ENCODE measurements at regions not wholly inside any gene's neighbourhood (a gene's known extent, or its start where the extent isn't known, plus 50 kb on each side); places are given as distances from the start of the nearest gene placed in this dataset.

GRCh38 chr6:18904681-18905080, 517.5 kb downstream of the RNF144B start:
- H3K27me3 ChIP-seq (ENCODE audit: insufficient read depth, low read length) = no peaks in the 10 kb centered on the region
- no peaks in the 10 kb centered on the region for H3K79me2 ChIP-seq (ENCODE audit: insufficient read depth, low read length)
- H3K9me3 ChIP-seq (ENCODE audit: control insufficient read depth in 1 of 2, insufficient read depth in 1 of 2, low read depth in 1 of 2, low read length in 2 of 2) = no peaks in the 10 kb centered on the region
- no peak overlapping the region for H3K4me3 ChIP-seq (replicated peaks in 1 of 2; ENCODE audit: low read depth in 1 of 2, low read length in 2 of 2)
- no peak overlapping the region for H3K4me2 ChIP-seq (ENCODE audit: low read length)
- no peaks in the 10 kb centered on the region for H3K4me1 ChIP-seq (ENCODE audit: control insufficient read depth in 1 of 2, insufficient read depth in 2 of 2, low read length in 2 of 2)
- DNase-seq (ENCODE audit: low read depth, low spot score) (no peak), ATAC-seq (no peak)
- no peak overlapping the region for H2AFZ ChIP-seq (ENCODE audit: low read depth, low read length, poor library complexity, severe bottlenecking)
- H3K36me3 ChIP-seq (ENCODE audit: control insufficient read depth in 1 of 2, insufficient read depth in 2 of 2, low read length in 2 of 2) = no peaks in the 10 kb centered on the region
- intact Hi-C loops (cut with micrococcal nuclease) = no loop called here
- no TSS peak for BruUV-seq (replicated peaks)
- RAD21 ChIA-PET (ENCODE audit: low non-redundant PET in 1 of 2, low total read pairs in 2 of 2, uncharacterized antibody in 2 of 2, unreplicated experiment in 2 of 2) = no interaction called here
- H3K9me2 ChIP-seq (ENCODE audit: insufficient read depth) = no peaks in the 10 kb centered on the region
- no peak for TF ChIP-seq ZBTB33 (IDR thresholded peaks at IDR 0.05; ENCODE audit: extremely low read depth, insufficient replicate concordance, low read length)
- TF ChIP-seq EZH2phosphoT487 (IDR thresholded peaks at IDR 0.05; ENCODE audit: borderline replicate concordance) = no peak
- TF ChIP-seq TCF7L2 (IDR thresholded peaks at IDR 0.05; ENCODE audit: borderline replicate concordance, extremely low read depth, insufficient read depth, insufficient read length) = no peak
- no peak for TF ChIP-seq FOSL1 (IDR thresholded peaks at IDR 0.05; ENCODE audit: low read depth)
- TF ChIP-seq RAD21 (IDR thresholded peaks at IDR 0.05; ENCODE audit: low read depth) = no peak
- TF ChIP-seq ZFX (IDR thresholded peaks at IDR 0.05) = no peak
- no peak for TF ChIP-seq CBX3 (IDR thresholded peaks at IDR 0.05; ENCODE audit: low read depth)
- no peak for TF ChIP-seq POLR2A (IDR thresholded peaks at IDR 0.05; ENCODE audit: borderline replicate concordance, extremely low read depth, insufficient read depth, insufficient read length)
- H3K27ac ChIP-seq (ENCODE audit: low read depth, low read length) = no peak overlapping the region
- no peak overlapping the region for H3K9ac ChIP-seq (ENCODE audit: low read length)
- CTCF ChIA-PET = no interaction called here
- no peaks in the 10 kb centered on the region for H4K20me1 ChIP-seq (ENCODE audit: insufficient read depth)
- POLR2A ChIA-PET = no interaction called here

- no peaks in the 10 kb centered on the region for H3K79me2 ChIP-seq (ENCODE audit: insufficient read depth, low read length)
- ATAC-seq (no peak), DNase-seq (ENCODE audit: low read depth, low spot score) (no peak)
- H3K4me2 ChIP-seq (ENCODE audit: low read length) = no peak overlapping the region
- intact Hi-C loops (cut with micrococcal nuclease) = no loop called here
- no peaks in the 10 kb centered on the region for H4K20me1 ChIP-seq (ENCODE audit: insufficient read depth)
- H3K27me3 ChIP-seq (ENCODE audit: insufficient read depth, low read length) = peaks cover 4% of the 10 kb centered on the region; the same call in 1 of the 2 replicates
- ChIA-PET POLR2A (no interaction called here), RAD21 (ENCODE audit: low non-redundant PET in 1 of 2, low total read pairs in 2 of 2, uncharacterized antibody in 2 of 2, unreplicated experiment in 2 of 2) (no interaction called here), CTCF (no interaction called here)
- TF ChIP-seq EGR1 (IDR thresholded peaks at IDR 0.05; ENCODE audit: low read depth) = no peak
- TF ChIP-seq POLR2AphosphoS5 (IDR thresholded peaks at IDR 0.05; ENCODE audit: low read depth, low read length) = no peak
- no peak for TF ChIP-seq EZH2 (IDR thresholded peaks at IDR 0.05)
- no peak for TF ChIP-seq ZNF274 (IDR thresholded peaks at IDR 0.05; ENCODE audit: low read depth, low read length)
- no peak for TF ChIP-seq REST (IDR thresholded peaks at IDR 0.05; ENCODE audit: low read depth)
- no peak for TF ChIP-seq ATF3 (IDR thresholded peaks at IDR 0.05)
- no peak for TF ChIP-seq SIN3A (IDR thresholded peaks at IDR 0.05; ENCODE audit: low read depth)
- no peak for TF ChIP-seq RAD21 (IDR thresholded peaks at IDR 0.05; ENCODE audit: low read depth)
- no peak for TF ChIP-seq CBX3 (IDR thresholded peaks at IDR 0.05; ENCODE audit: low read depth)
- TF ChIP-seq TCF7L2 (IDR thresholded peaks at IDR 0.05; ENCODE audit: borderline replicate concordance, extremely low read depth, insufficient read depth, insufficient read length) = no peak
- TF ChIP-seq ZFX (IDR thresholded peaks at IDR 0.05) = no peak
- no peak for TF ChIP-seq SRF (IDR thresholded peaks at IDR 0.05; ENCODE audit: low read depth)
- no TSS peak for BruUV-seq (replicated peaks)
- no peak overlapping the region for H2AFZ ChIP-seq (ENCODE audit: low read depth, low read length, poor library complexity, severe bottlenecking)
- H3K36me3 ChIP-seq (ENCODE audit: control insufficient read depth in 1 of 2, insufficient read depth in 2 of 2, low read length in 2 of 2) = no peaks in the 10 kb centered on the region
- no peaks in the 10 kb centered on the region for H3K4me1 ChIP-seq (ENCODE audit: control insufficient read depth in 1 of 2, insufficient read depth in 2 of 2, low read length in 2 of 2)
- no peaks in the 10 kb centered on the region for H3K9me2 ChIP-seq (ENCODE audit: insufficient read depth)
- H3K9ac ChIP-seq (ENCODE audit: low read length) = no peak overlapping the region
- no peaks in the 10 kb centered on the region for H3K9me3 ChIP-seq (ENCODE audit: control insufficient read depth in 1 of 2, insufficient read depth in 1 of 2, low read depth in 1 of 2, low read length in 2 of 2)
- no peak overlapping the region for H3K27ac ChIP-seq (ENCODE audit: low read depth, low read length)
- H3K4me3 ChIP-seq (replicated peaks in 1 of 2; ENCODE audit: low read depth in 1 of 2, low read length in 2 of 2) = no peak overlapping the region
Measured at GRCh38 chr6:18920701-18921100, 533.6 kb downstream of the RNF144B start.
